DMS114 treated with DMSO at 0.1 percent for 48 hours (cell line): ENCODE measurements at regions not wholly inside any gene's neighbourhood (a gene's known extent, or its start where the extent isn't known, plus 50 kb on each side); places are given as distances from the start of the nearest gene placed in this dataset.
"Not testable (repeated sequence)": the region's sequence is repeated elsewhere in the genome, so short reads cannot be mapped to it uniquely, and the experiment has no call there.

Experiments
- DNase-seq: peaks from one replicate; lab custom pipeline; 2025; ENCODE audit not compliant: unreplicated experiment; lab: John Stamatoyannopoulos, UW

GRCh38 chr11:69869311-69869939 is 50.2 kb upstream of the FGF3 start:
- no peak for DNase-seq

GRCh38 chr11:69870766-69871165 is 51.5 kb upstream of the FGF3 start:
- no peak for DNase-seq

DNA sequence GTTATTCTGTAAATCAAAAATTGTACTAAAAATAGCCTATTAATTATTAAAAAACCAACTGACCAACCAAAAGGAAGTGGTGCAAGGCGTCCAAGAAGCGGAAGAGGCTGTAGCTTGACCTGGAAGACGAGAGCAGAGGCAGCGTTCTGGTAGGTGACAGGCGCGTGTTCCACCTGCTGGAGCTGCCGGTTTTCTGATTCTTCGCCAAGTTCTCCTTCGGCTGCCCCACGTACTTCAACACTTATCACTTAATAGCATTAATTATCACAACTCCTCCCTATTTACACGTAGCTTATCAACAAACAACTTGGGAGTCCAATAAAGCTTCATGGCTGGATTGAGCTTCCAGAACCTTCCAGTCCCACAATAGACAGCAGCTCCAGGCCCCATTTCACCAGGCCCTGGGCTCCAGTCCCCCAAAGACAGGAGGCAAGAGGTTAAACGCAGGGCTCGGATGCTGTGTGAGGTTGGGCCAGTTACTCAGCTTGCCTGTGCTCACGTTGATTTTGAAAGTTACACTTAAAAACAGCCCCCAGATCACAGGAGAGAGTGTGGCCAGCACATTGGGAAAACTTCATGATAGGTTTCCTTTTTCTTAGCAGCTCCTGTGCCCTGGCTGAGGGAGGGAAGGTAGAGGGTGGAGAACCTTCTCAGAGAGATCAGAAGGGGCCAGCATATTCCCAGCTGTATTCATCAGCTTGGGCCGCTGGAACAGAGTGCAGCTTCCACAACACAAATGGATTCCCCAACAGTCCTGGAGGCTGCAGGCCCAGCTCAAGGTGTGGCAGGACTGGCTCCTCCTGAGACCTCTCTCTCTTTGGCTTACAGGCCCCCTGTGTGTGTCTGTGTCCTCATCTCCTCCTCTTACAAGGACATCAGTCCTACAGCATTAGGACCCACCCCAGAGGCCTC is 54.2 kb upstream of the FGF3 start:
- no peak for DNase-seq

DNA sequence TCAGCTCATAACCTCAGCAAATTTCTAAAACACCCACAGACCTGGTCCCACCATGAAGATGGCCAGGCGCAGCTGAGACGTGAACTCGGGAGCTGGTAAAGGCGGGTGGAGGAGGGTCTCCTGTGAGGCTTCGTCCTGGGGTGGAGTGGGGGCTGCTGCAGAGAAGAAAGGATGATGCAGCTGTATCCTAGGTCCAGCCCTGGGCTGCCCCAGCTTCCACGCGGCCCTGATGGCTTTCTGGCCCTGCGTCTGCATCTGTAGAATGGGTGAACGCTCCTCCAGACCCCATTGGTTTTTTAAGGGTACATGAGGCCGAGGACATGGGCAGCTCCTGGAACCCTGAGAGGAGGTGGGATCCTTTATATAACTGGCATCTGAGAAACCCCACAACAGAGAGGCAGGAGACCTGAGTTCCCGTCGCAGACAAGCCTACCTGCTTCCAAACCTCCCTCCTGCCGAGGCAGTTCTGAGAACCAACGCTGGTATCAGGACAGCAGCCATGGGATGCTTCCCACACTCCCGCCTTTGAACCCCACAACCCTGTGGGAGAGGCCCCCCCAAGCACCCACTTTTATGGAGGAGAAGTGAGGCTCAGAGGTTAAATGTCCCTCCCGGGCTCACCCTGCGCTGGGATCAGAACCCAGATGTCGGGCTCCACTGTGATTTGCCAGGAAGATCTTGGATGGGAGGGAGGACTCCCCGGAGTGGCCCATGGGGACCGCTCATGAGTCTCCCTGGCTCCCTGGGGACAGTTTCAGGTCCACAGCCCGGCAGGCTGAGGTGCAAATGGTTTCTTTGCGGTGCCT is 55.2 kb upstream of the FGF3 start:
- no peak for DNase-seq

DNA sequence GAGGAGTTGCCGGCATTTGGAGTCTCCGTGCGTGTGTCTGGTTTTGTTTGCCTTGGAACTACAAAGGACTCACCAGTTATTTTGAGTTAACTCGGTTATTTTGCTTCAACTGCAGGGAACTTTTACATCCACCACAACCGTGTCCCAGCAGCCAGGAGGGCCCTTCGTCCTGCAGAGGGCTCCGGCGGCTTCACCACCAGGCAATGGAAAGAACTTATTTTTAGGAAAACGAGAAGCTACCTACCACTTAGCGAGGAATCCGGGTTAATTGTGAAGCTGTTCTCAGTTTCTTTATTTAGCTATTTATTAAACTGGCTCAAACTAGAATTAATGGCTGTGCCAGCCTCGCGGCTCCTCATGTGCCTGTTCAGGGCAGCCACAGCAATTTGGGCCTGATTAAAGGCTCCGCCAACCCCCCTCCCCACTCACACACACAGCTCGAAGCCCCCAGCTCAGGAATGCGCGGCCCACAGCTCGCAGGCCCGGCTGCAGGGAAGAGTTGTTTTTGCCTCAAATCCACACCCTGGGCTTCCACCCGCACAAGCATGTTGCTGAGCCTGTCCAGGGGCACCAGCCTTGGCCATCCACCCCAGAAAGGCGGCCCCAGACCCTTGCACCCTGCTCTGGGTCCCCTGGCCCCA is 55.9 kb upstream of the FGF3 start:
- no peak for DNase-seq

DNA sequence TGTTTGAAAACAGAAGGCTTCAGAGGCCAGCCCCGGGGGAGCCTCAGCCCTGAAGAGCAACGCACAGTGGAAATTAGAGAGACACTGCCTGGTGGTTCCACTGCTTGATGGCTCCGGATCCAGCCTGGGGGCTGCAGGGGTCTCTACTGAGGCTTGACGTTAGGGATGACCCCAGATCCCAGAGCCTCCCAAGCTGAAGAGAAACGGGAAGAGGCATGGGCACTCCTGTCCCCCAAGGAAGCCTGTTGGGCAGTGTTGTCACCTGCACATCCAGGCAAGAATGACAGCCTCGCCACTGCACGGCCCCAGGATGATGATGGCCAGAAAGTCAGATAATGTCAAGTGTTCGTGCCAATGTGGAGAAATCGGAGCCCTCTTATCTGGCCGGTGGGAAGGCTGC is 56.8 kb upstream of the FGF3 start:
- no peak for DNase-seq

DNA sequence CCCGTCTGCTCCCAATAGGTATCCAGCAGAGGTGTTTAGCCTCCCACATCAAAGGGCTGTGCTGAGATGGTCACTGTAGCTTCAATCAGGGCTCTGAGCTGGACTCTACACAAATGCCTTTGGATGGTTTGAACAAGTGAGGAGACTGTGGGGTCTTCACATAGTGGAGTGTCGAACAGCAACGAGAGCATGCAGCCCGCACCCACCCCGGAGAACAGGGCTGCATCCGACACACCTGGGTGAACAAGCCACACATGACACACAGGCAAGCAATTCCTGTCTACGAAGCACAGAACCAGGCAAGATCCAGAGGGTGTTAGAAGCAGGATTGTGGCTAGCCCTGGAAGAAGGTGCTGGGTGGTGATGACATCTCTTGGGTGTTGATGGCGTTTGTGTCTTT is 58.0 kb upstream of the FGF3 start:
- DNase-seq, result no peak

DNA sequence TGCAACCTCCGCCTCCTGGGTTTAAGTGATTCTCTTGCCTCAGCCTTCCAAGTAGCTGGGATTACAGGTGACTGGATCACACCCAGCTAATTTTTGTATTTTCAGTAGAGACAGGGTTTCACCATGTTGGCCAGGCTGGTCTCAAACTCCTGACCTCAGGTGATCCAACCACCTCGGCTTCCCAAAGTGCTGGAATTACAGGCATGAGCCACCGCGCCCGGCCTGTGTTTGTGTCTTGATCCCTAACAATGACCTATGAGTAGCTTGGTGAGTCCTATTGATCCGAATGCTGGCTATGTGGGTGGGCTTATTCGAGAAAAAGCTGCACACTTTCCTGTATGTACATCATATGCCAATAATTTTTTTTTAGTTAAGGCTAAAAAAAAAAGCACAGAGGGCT is 58.5 kb upstream of the FGF3 start:
- not testable (repeated sequence) for DNase-seq

- DNase-seq, result no peak
Measured at GRCh38 chr11:69878144-69878883, 59.1 kb upstream of the FGF3 start.

DNA sequence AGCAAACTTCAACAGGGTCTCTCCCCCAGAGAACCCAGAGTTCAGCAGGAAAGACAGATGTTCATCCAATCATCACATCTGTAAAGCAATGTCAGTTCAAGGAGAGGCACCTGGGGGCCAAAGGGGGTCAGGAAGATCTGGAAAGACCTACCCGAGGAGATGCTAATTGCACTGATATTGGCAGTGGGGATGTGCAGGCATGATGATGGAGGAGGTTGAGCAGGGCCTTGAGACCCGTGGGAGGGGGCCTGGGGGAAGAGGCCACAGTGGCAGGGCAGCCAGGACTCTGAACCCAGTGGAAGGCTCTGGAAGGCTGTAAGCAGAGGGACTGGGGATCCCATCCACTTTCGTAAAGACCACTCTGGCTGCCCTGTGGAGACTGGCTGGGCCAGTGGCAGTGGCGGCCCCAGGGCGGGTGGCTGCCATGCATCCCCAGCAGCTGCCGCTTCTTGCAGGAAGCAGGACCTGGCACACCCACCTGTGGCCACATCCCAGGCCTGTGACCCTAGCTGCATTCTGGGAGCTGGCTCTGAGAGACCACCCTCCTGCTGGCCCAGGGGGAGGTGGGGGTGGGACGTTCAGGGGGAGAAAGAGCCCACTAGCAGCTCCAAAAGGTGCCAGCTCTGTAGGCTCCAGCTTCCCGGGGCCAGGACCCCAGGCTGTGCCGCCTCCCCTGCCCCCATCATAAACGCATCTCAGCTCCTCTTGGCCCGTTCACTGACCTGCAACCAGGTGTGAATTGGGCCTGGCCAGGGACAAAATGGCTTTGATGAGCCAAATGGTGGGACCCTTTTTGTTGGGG is 59.9 kb upstream of the FGF3 start:
- DNase-seq, result no peak

- no peak for DNase-seq
Measured at GRCh38 chr11:69879729-69880005, 60.5 kb upstream of the FGF3 start.

DNA sequence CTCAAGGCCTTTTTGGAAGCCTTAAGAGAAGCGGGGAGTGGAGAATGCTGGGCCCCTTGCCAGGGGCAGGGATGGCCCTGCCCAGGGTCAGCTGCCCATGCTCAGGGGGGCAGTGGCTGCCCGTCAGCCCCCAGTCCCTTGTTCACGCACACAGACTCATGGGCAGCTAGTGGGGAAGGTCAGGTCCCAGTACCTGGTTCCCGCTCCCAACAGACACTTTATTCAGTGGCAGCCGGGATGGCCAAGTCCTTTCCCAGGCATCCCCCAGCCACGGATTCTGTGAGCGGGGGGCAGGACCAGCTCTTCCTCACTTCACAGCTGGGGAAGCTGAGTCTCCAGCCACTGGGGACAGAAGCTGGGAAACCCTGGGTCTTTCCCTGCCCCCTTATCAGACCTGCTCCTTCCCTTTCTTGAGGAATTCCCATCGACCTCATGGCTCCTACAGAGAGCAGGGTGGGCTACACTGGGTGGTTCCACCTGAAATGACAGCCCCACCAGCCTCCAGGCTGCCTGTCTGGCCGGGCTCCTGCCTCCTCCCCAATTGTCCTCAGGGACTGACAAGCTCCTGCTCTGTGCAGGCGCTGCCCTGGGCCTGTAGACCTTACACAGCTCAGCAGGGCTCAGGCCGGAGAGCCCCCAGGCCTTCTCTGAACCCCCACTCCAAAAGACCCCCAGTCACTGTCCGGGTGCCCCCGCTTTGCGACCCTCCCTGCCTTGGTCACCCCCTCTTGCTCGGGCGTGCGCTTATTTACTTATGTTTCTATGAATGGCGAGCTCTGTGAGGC is 61.0 kb upstream of the FGF3 start:
- no peak for DNase-seq

GRCh38 chr11:69880826-69881445 is 61.7 kb upstream of the FGF3 start:
- DNase-seq, result no peak

GRCh38 chr11:69881467-69882269 is 62.5 kb upstream of the FGF3 start:
- no peak for DNase-seq

- no peak for DNase-seq
Measured at GRCh38 chr11:69882270-69882608, 63.0 kb upstream of the FGF3 start.

- DNase-seq, result no peak
Measured at GRCh38 chr11:69883292-69884255, 64.4 kb upstream of the FGF3 start.

- DNase-seq, result no peak
Measured at GRCh38 chr11:69884286-69884685, 65.1 kb upstream of the FGF3 start.
